ENCODE measurements at regions not wholly inside any gene's neighbourhood (a gene's known extent, or its start where the extent isn't known, plus 50 kb on each side); places are given as distances from the start of the nearest gene placed in this dataset.
"Not testable (repeated sequence)": the region's sequence is repeated elsewhere in the genome, so short reads cannot be mapped to it uniquely, and the experiment has no call there.

GRCh38 chr15:20017581-20017980, 524.0 kb downstream of the GOLGA6L6 start:
- H3K4me3 ChIP-seq; DNase-seq (ENCODE audit: low read depth in 1 of 2, low spot score in 2 of 2); H3K36me3 ChIP-seq; H3K27me3 ChIP-seq (replicated peaks); H3K4me1 ChIP-seq (replicated peaks); H3K27ac ChIP-seq; H3K9me3 ChIP-seq (replicated peaks): not testable (repeated sequence)

GRCh38 chr15:20016941-20017340, 524.7 kb downstream of the GOLGA6L6 start:
- H3K4me3 ChIP-seq; H3K36me3 ChIP-seq; H3K27me3 ChIP-seq (replicated peaks); H3K27ac ChIP-seq; H3K4me1 ChIP-seq (replicated peaks); DNase-seq (ENCODE audit: low read depth in 1 of 2, low spot score in 2 of 2); H3K9me3 ChIP-seq (replicated peaks): not testable (repeated sequence)

GRCh38 chr15:20012837-20013236, 528.8 kb downstream of the GOLGA6L6 start:
- not testable (repeated sequence) for DNase-seq (ENCODE audit: low read depth in 1 of 2, low spot score in 2 of 2); H3K36me3 ChIP-seq; H3K27ac ChIP-seq; H3K4me3 ChIP-seq; H3K9me3 ChIP-seq (replicated peaks); H3K27me3 ChIP-seq (replicated peaks); H3K4me1 ChIP-seq (replicated peaks)

GRCh38 chr15:20010759-20011158, 530.8 kb downstream of the GOLGA6L6 start:
- not testable (repeated sequence) for H3K27me3 ChIP-seq (replicated peaks); DNase-seq (ENCODE audit: low read depth in 1 of 2, low spot score in 2 of 2); H3K36me3 ChIP-seq; H3K4me1 ChIP-seq (replicated peaks); H3K27ac ChIP-seq; H3K9me3 ChIP-seq (replicated peaks); H3K4me3 ChIP-seq

GRCh38 chr15:20009619-20010018, 532.0 kb downstream of the GOLGA6L6 start:
- H3K27ac ChIP-seq; H3K27me3 ChIP-seq (replicated peaks); H3K36me3 ChIP-seq; H3K4me1 ChIP-seq (replicated peaks); H3K4me3 ChIP-seq; H3K9me3 ChIP-seq (replicated peaks); DNase-seq (ENCODE audit: low read depth in 1 of 2, low spot score in 2 of 2): not testable (repeated sequence)

GRCh38 chr15:20007338-20007737, 534.3 kb downstream of the GOLGA6L6 start:
- not testable (repeated sequence) for H3K27me3 ChIP-seq (replicated peaks); H3K27ac ChIP-seq; DNase-seq (ENCODE audit: low read depth in 1 of 2, low spot score in 2 of 2); H3K36me3 ChIP-seq; H3K4me1 ChIP-seq (replicated peaks); H3K9me3 ChIP-seq (replicated peaks); H3K4me3 ChIP-seq

- H3K9me3 ChIP-seq (replicated peaks); DNase-seq (ENCODE audit: low read depth in 1 of 2, low spot score in 2 of 2); H3K27me3 ChIP-seq (replicated peaks); H3K4me3 ChIP-seq; H3K27ac ChIP-seq; H3K36me3 ChIP-seq; H3K4me1 ChIP-seq (replicated peaks): not testable (repeated sequence)
Observed at GRCh38 chr15:20003471-20003870, 538.1 kb downstream of the GOLGA6L6 start.

GRCh38 chr15:20002560-20002959, 539.0 kb downstream of the GOLGA6L6 start:
- not testable (repeated sequence) for H3K4me3 ChIP-seq; H3K27ac ChIP-seq; H3K4me1 ChIP-seq (replicated peaks); H3K27me3 ChIP-seq (replicated peaks); DNase-seq (ENCODE audit: low read depth in 1 of 2, low spot score in 2 of 2); H3K9me3 ChIP-seq (replicated peaks); H3K36me3 ChIP-seq

GRCh38 chr15:19996574-19997194, 544.9 kb downstream of the GOLGA6L6 start:
- not testable (repeated sequence) for H3K4me3 ChIP-seq; H3K4me1 ChIP-seq (replicated peaks); H3K9me3 ChIP-seq (replicated peaks); H3K36me3 ChIP-seq; DNase-seq (ENCODE audit: low read depth in 1 of 2, low spot score in 2 of 2); H3K27ac ChIP-seq; H3K27me3 ChIP-seq (replicated peaks)

GRCh38 chr15:19995296-19995695, 546.3 kb downstream of the GOLGA6L6 start:
- not testable (repeated sequence) for H3K4me3 ChIP-seq; H3K36me3 ChIP-seq; DNase-seq (ENCODE audit: low read depth in 1 of 2, low spot score in 2 of 2); H3K9me3 ChIP-seq (replicated peaks); H3K4me1 ChIP-seq (replicated peaks); H3K27ac ChIP-seq; H3K27me3 ChIP-seq (replicated peaks)

GRCh38 chr15:19992428-19992827, 549.2 kb downstream of the GOLGA6L6 start:
- no peaks in the 10 kb centered on the region for H3K36me3 ChIP-seq
- H3K4me3 ChIP-seq, result no peak overlapping the region
- no peak for DNase-seq (ENCODE audit: low read depth in 1 of 2, low spot score in 2 of 2)
- H3K9me3 ChIP-seq (replicated peaks), result no peaks in the 10 kb centered on the region
- no peaks in the 10 kb centered on the region for H3K4me1 ChIP-seq (replicated peaks)
- H3K27ac ChIP-seq, result no peak overlapping the region
- H3K27me3 ChIP-seq (replicated peaks), result no peaks in the 10 kb centered on the region

- DNase-seq (ENCODE audit: low read depth in 1 of 2, low spot score in 2 of 2), result no peak
Observed at GRCh38 chr15:19988094-19988660, 553.4 kb downstream of the GOLGA6L6 start.

GRCh38 chr15:19987389-19988048, 554.1 kb downstream of the GOLGA6L6 start:
- no peaks in the 10 kb centered on the region for H3K27me3 ChIP-seq (replicated peaks)
- no peaks in the 10 kb centered on the region for H3K4me1 ChIP-seq (replicated peaks)
- H3K27ac ChIP-seq, result no peak overlapping the region
- H3K36me3 ChIP-seq, result no peaks in the 10 kb centered on the region
- H3K4me3 ChIP-seq, result no peak overlapping the region
- no peaks in the 10 kb centered on the region for H3K9me3 ChIP-seq (replicated peaks)
- no peak for DNase-seq (ENCODE audit: low read depth in 1 of 2, low spot score in 2 of 2)

More at GRCh38 chr15:19988094-19988660, 553.4 kb downstream of the GOLGA6L6 start:
- Histone ChIP-seq H3K27ac (no peak overlapping the region), H3K27me3 (replicated peaks) (no peaks in the 10 kb centered on the region), H3K4me3 (no peak overlapping the region), H3K36me3 (no peaks in the 10 kb centered on the region), H3K4me1 (replicated peaks) (no peaks in the 10 kb centered on the region), H3K9me3 (replicated peaks) (no peaks in the 10 kb centered on the region)

- no peak overlapping the region for H3K4me3 ChIP-seq
- H3K4me1 ChIP-seq (replicated peaks), result no peaks in the 10 kb centered on the region
- no peak for DNase-seq (ENCODE audit: low read depth in 1 of 2, low spot score in 2 of 2)
- H3K27ac ChIP-seq, result no peak overlapping the region
- no peaks in the 10 kb centered on the region for H3K9me3 ChIP-seq (replicated peaks)
- H3K27me3 ChIP-seq (replicated peaks), result no peaks in the 10 kb centered on the region
- H3K36me3 ChIP-seq, result no peaks in the 10 kb centered on the region
Observed at GRCh38 chr15:19984101-19984500, 557.5 kb downstream of the GOLGA6L6 start.

Data from SJSA1 (cell line).